PC-3 (cell line): ENCODE measurements at regions not wholly inside any gene's neighbourhood (a gene's known extent, or its start where the extent isn't known, plus 50 kb on each side); places are given as distances from the start of the nearest gene placed in this dataset.
"Not testable (repeated sequence)": the region's sequence is repeated elsewhere in the genome, so short reads cannot be mapped to it uniquely, and the experiment has no call there.

ENCODE experiments used
- ATAC-seq: fragments of 200-7000 bp; cut with Tn5 transposase; 2 replicates; pipeline ENCODE4 v1.9.1; 2020; ENCODE audit warnings: mild to moderate bottlenecking, moderate library complexity
- BruUV-seq: library from RNA; stranded (reverse); fragments of 400-500 nt; replicated peaks from 2 replicates; lab custom pipeline; 2021; lab: Mats Ljungman, UMichigan
- CTCF ChIA-PET: fragments of 300-600 bp; sonication (Branson Sonifier 250); formaldehyde crosslinking; loops from one replicate; lab custom pipeline; 2022; ENCODE audit warnings: antibody characterized with exemption; lab: Charles Lee
- POLR2A ChIA-PET: fragments of 300-600 bp; sonication (Branson Sonifier 250); formaldehyde crosslinking; loops from one replicate; lab custom pipeline; 2022; ENCODE audit warnings: antibody characterized with exemption; ENCODE audit not compliant: unreplicated experiment; lab: Charles Lee
- DNase-seq: peaks from one replicate; pipeline ENCODE4 v3.0.0-alpha.2; 2015
- H2AFZ ChIP-seq: fragments of 300-600 bp; sonication (generic); 2 replicates; pipeline ENCODE4 v1.6.0; 2016; ENCODE audit warnings: antibody characterized with exemption, low read length
- H3F3A ChIP-seq: fragments of 300-600 bp; sonication (generic); one replicate; pipeline ENCODE4 v1.6.0; 2017; ENCODE audit warnings: antibody characterized with exemption, low read length, control low read depth, mild to moderate bottlenecking; ENCODE audit not compliant: unreplicated experiment
- H3K27ac ChIP-seq: fragments of 300-600 bp; sonication (generic); 2 replicates; pipeline ENCODE4 v1.5.1; 2016; ENCODE audit warnings: mild to moderate bottlenecking, low read length
- H3K27me3 ChIP-seq: fragments of 300-600 bp; sonication (generic); 2 replicates; pipeline ENCODE4 v1.6.1; 2016; ENCODE audit warnings: low read length, mixed read lengths
- H3K36me3 ChIP-seq: fragments of 300-600 bp; sonication (generic); 2 replicates; pipeline ENCODE4 v1.6.1; 2016; ENCODE audit warnings: low read depth, mixed run types, low read length, mixed read lengths
- H3K4me1 ChIP-seq: fragments of 300-600 bp; sonication (generic); 2 replicates; pipeline ENCODE4 v1.5.1; 2016; ENCODE audit warnings: low read length; ENCODE audit not compliant: insufficient read depth
- H3K4me2 ChIP-seq: fragments of 300-600 bp; sonication (generic); 2 replicates; pipeline ENCODE4 v1.6.0; 2016; ENCODE audit warnings: low read length
- H3K4me3 ChIP-seq: fragments of 300-600 bp; sonication (generic); 2 replicates; pipeline ENCODE4 v1.5.1; 2016; ENCODE audit warnings: mild to moderate bottlenecking, low read length, mixed read lengths
- H3K79me2 ChIP-seq: fragments of 300-600 bp; sonication (generic); 2 replicates; pipeline ENCODE4 v1.6.1; 2017; ENCODE audit warnings: low read length, mixed read lengths
- H3K9ac ChIP-seq: fragments of 300-600 bp; sonication (generic); 2 replicates; pipeline ENCODE4 v1.6.0; 2016; ENCODE audit warnings: mild to moderate bottlenecking, low read length
- H3K9me2 ChIP-seq: fragments of 300-600 bp; sonication (generic); replicated peaks from 2 replicates; pipeline ENCODE4 v1.6.1; 2016; ENCODE audit warnings: mixed run types, low read length, mixed read lengths
- H3K9me3 ChIP-seq: fragments of 300-600 bp; sonication (generic); 2 replicates; pipeline ENCODE4 v1.6.1; 2016; ENCODE audit warnings: low read length, mixed read lengths
- H4K20me1 ChIP-seq: fragments of 300-600 bp; sonication (generic); 2 replicates; pipeline ENCODE4 v1.6.1; 2016; ENCODE audit warnings: low read length, mixed read lengths
- EZH2 ChIP-seq: fragments of 300-600 bp; sonication (generic); IDR thresholded peaks from one replicate; pipeline ENCODE4 v1.6.1; 2017; ENCODE audit warnings: antibody characterized with exemption, mild to moderate bottlenecking, low read length; ENCODE audit not compliant: unreplicated experiment
- EZH2phosphoT487 ChIP-seq: fragments of 300-600 bp; sonication (generic); IDR thresholded peaks from 2 replicates; pipeline ENCODE4 v1.6.1; 2018; ENCODE audit warnings: mild to moderate bottlenecking, antibody characterized with exemption, low read length, borderline replicate concordance
- intact Hi-C: fragments of 100-400 bp; cut with micrococcal nuclease; formaldehyde crosslinking; loops from 2 replicates; pipeline ENCODE4 v1.9.0; 2023
- TF ChIP-seq, protein P1 (sequence below): fragments of 300-600 bp; sonication (generic); conservative IDR thresholded peaks from 2 replicates; pipeline ENCODE4 v1.5.1; 2017; ENCODE audit warnings: antibody characterized with exemption, low read depth, mild to moderate bottlenecking, low read length

DNA sequence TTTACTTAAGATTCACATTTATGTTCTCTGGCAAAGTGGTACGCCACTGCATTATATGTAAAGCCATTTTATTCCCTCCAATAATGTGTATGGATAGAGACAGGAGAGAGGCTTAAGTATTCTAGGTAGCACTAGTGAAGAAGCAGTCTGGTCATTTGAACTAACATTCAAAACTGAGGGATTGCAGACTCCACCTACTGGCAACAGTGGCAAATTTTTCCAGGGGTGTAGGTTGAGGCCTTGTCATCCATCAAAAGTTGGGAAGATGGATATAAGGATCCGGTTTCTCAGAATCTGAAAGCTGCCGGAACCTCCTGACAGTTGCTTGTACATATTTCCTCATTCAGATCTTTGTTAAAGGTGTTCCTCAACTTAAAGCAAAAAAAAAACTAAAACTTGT lies 465.5 kb upstream of the FSHR start:
- intact Hi-C loops = loop anchor here (5.0 kb wide), 1 partner anchor 522 kb away; no protein-coding TSS in a partner anchor
- no TSS peak for BruUV-seq
- Histone ChIP-seq H3K4me2 (no peak overlapping the region), H3K27me3 (no peaks in the 10 kb centered on the region), H3K4me1 (no peaks in the 10 kb centered on the region), H3K9me2 (no peaks in the 10 kb centered on the region), H3K9ac (no peak overlapping the region), H2AFZ (no peak overlapping the region), H4K20me1 (no peaks in the 10 kb centered on the region), H3K36me3 (no peaks in the 10 kb centered on the region), H3F3A (no peaks in the 10 kb centered on the region), H3K9me3 (no peaks in the 10 kb centered on the region), H3K79me2 (no peaks in the 10 kb centered on the region), H3K27ac (no peak overlapping the region), H3K4me3 (no peak overlapping the region)
- POLR2A ChIA-PET = no interaction called here
- DNase-seq (no peak), ATAC-seq (no peak)
- CTCF ChIA-PET = no interaction called here
- TF ChIP-seq EZH2phosphoT487 = no peak
- TF ChIP-seq, protein P1, sequence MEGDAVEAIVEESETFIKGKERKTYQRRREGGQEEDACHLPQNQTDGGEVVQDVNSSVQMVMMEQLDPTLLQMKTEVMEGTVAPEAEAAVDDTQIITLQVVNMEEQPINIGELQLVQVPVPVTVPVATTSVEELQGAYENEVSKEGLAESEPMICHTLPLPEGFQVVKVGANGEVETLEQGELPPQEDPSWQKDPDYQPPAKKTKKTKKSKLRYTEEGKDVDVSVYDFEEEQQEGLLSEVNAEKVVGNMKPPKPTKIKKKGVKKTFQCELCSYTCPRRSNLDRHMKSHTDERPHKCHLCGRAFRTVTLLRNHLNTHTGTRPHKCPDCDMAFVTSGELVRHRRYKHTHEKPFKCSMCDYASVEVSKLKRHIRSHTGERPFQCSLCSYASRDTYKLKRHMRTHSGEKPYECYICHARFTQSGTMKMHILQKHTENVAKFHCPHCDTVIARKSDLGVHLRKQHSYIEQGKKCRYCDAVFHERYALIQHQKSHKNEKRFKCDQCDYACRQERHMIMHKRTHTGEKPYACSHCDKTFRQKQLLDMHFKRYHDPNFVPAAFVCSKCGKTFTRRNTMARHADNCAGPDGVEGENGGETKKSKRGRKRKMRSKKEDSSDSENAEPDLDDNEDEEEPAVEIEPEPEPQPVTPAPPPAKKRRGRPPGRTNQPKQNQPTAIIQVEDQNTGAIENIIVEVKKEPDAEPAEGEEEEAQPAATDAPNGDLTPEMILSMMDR = peak; percentile 22; the same call in 1 of the 2 replicates

DNA sequence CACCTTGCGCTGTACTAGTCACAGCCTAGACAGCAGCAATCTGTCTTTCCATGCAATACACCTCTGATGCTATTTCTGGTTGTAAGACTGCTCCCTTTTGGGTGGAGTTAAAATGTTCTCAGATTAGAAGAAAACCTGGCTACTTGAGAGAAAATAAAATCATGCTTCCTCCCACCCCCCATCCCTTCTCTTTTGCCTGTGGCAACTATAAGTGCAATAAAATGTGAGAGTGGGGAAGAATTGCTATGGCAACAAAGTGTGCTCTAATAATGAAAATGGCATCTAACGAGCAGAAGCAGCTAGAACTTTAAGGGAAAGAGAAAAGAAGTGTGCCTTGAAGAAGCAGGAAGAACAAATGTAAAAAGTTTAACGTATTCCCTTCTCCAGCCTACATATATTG lies 464.2 kb upstream of the FSHR start:
- no peaks in the 10 kb centered on the region for H3K27me3 ChIP-seq
- ChIA-PET POLR2A (no interaction called here), CTCF (no interaction called here)
- H2AFZ ChIP-seq = no peak overlapping the region
- no peak overlapping the region for H3K9ac ChIP-seq
- no peak overlapping the region for H3K4me3 ChIP-seq
- no peaks in the 10 kb centered on the region for H3K9me2 ChIP-seq
- H4K20me1 ChIP-seq = no peaks in the 10 kb centered on the region
- DNase-seq = no peak
- no peak overlapping the region for H3K4me2 ChIP-seq
- intact Hi-C loops = loop anchor here (5.0 kb wide), 1 partner anchor 524 kb away; no protein-coding TSS in a partner anchor
- no peaks in the 10 kb centered on the region for H3K9me3 ChIP-seq
- H3K36me3 ChIP-seq = no peaks in the 10 kb centered on the region
- no peak for ATAC-seq
- no peak for TF ChIP-seq EZH2
- TF ChIP-seq, protein P1 = no peak
- BruUV-seq = no TSS peak
- no peaks in the 10 kb centered on the region for H3K4me1 ChIP-seq
- H3K79me2 ChIP-seq = no peaks in the 10 kb centered on the region
- H3F3A ChIP-seq = no peaks in the 10 kb centered on the region
- no peak overlapping the region for H3K27ac ChIP-seq

DNA sequence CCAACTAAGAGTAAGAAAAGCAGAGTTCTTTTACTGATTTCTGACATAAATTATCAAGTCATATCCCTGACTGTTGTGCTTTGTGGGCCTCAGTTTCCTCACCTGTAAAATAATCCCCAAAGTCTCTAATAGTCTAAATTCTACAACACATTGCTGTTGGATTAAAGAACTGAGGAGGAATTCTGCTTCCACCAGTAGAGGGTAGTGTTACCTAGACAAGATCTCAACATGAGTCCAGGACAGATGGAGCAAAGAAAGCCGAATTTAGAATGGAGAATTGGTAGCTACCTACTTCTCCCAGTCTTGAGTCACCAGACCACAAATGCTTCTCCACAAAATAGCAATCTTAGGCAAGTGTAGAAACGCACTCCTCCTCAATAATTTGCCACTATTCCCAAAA lies 462.5 kb upstream of the FSHR start:
- CTCF ChIA-PET = no interaction called here
- Histone ChIP-seq H3K27me3 (no peaks in the 10 kb centered on the region), H3K4me3 (no peak overlapping the region), H3F3A (no peaks in the 10 kb centered on the region), H3K9me2 (no peaks in the 10 kb centered on the region), H3K9me3 (no peaks in the 10 kb centered on the region), H3K36me3 (no peaks in the 10 kb centered on the region), H3K9ac (no peak overlapping the region), H3K27ac (no peak overlapping the region), H3K4me2 (no peak overlapping the region), H2AFZ (no peak overlapping the region), H3K4me1 (no peaks in the 10 kb centered on the region), H4K20me1 (no peaks in the 10 kb centered on the region), H3K79me2 (no peaks in the 10 kb centered on the region)
- TF ChIP-seq, protein P1 = peak; percentile 55
- TF ChIP-seq EZH2 (no peak), EZH2phosphoT487 (no peak)
- ATAC-seq = no peak
- intact Hi-C loops = loop anchor here (5.0 kb wide), 1 partner anchor 526 kb away; no protein-coding TSS in a partner anchor
- DNase-seq = peak; percentile 42
- POLR2A ChIA-PET = no interaction called here
- BruUV-seq = no TSS peak

DNA sequence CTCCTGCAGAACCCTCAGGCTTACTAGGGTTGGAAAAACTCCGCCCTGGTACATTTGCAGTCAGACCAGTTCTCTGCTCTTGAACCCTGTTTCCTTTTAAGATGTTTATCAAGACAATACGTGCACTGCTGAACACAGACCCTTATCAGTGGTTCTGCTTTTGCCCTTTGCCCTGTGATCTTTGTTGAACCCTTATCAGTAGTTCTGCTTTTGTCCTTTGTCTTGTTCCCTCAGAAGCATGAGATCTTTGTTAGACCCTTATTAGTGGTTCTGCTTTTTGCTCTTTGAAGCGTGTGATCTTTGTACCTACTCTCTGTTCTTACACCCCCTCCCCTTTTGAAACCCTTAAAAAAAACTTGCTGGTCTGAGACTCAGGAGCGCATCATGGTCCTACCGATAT lies 457.5 kb upstream of the FSHR start:
- H3F3A ChIP-seq, H3K9me2 ChIP-seq, H3K4me3 ChIP-seq, H3K9me3 ChIP-seq, H4K20me1 ChIP-seq, H3K4me2 ChIP-seq, ATAC-seq, H3K36me3 ChIP-seq, CTCF ChIA-PET, intact Hi-C loops, H2AFZ ChIP-seq, H3K4me1 ChIP-seq, H3K27me3 ChIP-seq, POLR2A ChIA-PET, BruUV-seq, DNase-seq, H3K9ac ChIP-seq, H3K79me2 ChIP-seq, H3K27ac ChIP-seq: not testable (repeated sequence)
